WTC11 (cell line): ENCODE measurements at regions not wholly inside any gene's neighbourhood (a gene's known extent, or its start where the extent isn't known, plus 50 kb on each side); places are given as distances from the start of the nearest gene placed in this dataset.

ENCODE experiments used
- CREB1 ChIP-seq: sonication (generic); formaldehyde crosslinking; IDR thresholded peaks from 2 replicates; pipeline ENCODE4 v1.8.0; 2023; ENCODE audit warnings: mild to moderate bottlenecking, missing genetic modification reagents
- ESRRA ChIP-seq: sonication (generic); formaldehyde crosslinking; IDR thresholded peaks from 2 replicates; pipeline ENCODE4 v1.8.1; 2022; ENCODE audit warnings: mild to moderate bottlenecking, missing genetic modification reagents, borderline replicate concordance
- ZNF121 ChIP-seq: sonication (generic); formaldehyde crosslinking; IDR thresholded peaks from 2 replicates; pipeline ENCODE4 v1.8.0; 2023; ENCODE audit warnings: missing genetic modification reagents
- TF ChIP-seq, protein P1 (sequence below): fragments of 200-600 bp; IDR thresholded peaks from 2 replicates; pipeline ENCODE4 v1.8.0; 2022; ENCODE audit warnings: antibody characterized with exemption

DNA sequence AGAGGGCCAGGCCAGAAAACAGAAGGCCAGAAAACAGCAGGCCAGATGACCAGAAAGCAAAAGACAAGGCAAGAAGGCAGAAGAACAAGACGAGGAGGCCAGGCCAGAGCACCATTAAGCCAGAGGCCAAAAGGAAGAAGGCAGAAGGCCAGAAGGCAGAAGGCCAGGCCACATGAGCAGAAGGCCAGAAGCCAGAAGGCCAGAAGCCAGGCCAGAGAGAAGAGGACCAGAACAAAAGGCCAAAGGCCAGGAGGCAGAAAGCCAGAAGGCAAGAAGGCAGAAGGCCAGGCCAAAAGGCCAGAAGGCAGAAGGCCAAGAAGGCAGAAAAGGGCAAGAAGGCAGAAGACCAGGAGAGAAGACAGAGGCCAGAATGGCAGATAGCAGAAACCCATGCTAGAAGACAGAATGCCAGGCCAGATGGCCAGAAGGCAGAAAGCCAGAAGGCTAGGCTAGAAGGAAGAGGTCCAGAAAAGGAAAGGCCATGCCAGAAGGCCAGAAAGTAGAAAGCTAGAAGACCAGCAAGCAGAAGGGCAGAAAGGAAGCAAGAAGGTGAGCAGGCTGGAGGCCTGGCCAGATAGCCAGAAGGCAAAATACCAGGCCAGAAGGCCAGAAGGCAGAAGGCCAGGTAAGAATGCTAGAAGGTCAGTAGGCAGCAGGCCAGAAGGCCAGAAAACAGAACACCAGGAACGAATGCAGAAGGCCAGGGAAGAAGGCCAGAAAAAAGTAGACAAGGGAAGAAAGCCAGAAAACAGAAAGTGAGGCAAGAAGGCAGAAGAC, 187.6 kb downstream of the TUBA3C start:
- TF ChIP-seq, protein P1, sequence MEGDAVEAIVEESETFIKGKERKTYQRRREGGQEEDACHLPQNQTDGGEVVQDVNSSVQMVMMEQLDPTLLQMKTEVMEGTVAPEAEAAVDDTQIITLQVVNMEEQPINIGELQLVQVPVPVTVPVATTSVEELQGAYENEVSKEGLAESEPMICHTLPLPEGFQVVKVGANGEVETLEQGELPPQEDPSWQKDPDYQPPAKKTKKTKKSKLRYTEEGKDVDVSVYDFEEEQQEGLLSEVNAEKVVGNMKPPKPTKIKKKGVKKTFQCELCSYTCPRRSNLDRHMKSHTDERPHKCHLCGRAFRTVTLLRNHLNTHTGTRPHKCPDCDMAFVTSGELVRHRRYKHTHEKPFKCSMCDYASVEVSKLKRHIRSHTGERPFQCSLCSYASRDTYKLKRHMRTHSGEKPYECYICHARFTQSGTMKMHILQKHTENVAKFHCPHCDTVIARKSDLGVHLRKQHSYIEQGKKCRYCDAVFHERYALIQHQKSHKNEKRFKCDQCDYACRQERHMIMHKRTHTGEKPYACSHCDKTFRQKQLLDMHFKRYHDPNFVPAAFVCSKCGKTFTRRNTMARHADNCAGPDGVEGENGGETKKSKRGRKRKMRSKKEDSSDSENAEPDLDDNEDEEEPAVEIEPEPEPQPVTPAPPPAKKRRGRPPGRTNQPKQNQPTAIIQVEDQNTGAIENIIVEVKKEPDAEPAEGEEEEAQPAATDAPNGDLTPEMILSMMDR, result no peak
- TF ChIP-seq ESRRA (CRISPR knock-in tag) (no peak), CREB1 (CRISPR knock-in tag) (no peak), ZNF121 (CRISPR knock-in tag) (no peak)
